ENCODE measurements at regions not wholly inside any gene's neighbourhood (a gene's known extent, or its start where the extent isn't known, plus 50 kb on each side); places are given as distances from the start of the nearest gene placed in this dataset.

DNA sequence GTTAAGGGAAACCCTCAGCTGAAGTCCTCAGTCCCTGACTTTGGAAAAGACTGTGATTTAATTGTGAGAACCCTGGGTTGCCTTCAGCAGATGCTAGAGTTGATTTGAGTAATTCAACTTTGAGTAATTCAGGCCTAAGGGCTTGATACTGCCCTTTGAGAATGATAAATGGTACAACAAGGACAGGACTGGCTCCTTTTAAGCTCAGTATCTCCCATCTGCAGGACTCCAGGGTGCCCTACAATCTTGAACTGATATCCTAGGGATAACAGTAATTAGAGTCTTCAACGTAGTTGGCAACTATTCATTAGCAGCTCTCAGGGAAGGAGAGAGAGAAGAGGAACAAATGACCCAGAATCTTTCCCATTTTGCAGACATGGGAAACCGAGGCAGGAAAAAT lies 186.4 kb downstream of the GATA3 start:
- DNase-seq (ENCODE audit: low read depth), result no peak
- TF ChIP-seq, protein P1, sequence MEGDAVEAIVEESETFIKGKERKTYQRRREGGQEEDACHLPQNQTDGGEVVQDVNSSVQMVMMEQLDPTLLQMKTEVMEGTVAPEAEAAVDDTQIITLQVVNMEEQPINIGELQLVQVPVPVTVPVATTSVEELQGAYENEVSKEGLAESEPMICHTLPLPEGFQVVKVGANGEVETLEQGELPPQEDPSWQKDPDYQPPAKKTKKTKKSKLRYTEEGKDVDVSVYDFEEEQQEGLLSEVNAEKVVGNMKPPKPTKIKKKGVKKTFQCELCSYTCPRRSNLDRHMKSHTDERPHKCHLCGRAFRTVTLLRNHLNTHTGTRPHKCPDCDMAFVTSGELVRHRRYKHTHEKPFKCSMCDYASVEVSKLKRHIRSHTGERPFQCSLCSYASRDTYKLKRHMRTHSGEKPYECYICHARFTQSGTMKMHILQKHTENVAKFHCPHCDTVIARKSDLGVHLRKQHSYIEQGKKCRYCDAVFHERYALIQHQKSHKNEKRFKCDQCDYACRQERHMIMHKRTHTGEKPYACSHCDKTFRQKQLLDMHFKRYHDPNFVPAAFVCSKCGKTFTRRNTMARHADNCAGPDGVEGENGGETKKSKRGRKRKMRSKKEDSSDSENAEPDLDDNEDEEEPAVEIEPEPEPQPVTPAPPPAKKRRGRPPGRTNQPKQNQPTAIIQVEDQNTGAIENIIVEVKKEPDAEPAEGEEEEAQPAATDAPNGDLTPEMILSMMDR (conservative IDR thresholded peaks at IDR 0.05; ENCODE audit: low read length), result no peak
- no peak overlapping the region for H3K4me3 ChIP-seq (ENCODE audit: low read length)

DNA sequence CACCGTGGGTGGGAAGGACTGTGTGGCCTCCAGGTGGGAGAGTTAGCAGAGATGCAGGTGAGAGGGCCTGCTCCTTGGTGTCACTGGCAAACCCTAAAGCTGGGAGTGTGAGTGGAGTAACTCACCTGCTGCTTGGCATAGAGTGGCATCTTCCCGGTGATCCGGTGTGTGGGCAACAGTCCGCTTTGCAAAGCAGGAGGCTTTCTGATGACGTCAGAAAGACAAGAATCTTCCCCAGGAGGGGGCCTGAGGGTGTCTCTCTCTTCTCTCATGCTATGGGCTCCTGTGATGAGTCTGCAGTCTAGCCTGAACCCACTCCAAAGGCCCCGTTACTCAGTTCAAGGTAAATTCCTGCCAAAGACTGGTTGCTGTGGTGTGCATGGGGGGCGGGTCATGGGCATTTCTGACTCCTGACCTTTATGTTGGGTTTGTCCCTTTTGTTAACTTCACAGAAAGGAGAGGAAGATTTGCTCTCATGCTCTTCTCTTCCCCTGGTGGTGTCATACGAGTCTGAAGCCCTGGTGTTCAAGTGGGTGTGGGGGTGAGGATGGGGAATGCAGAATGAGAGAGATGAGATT lies 187.9 kb downstream of the GATA3 start:
- no peak for DNase-seq (ENCODE audit: low read depth)
- TF ChIP-seq, protein P1 (conservative IDR thresholded peaks at IDR 0.05; ENCODE audit: low read length), result no peak
- H3K4me3 ChIP-seq (ENCODE audit: low read length), result no peak overlapping the region

DNA sequence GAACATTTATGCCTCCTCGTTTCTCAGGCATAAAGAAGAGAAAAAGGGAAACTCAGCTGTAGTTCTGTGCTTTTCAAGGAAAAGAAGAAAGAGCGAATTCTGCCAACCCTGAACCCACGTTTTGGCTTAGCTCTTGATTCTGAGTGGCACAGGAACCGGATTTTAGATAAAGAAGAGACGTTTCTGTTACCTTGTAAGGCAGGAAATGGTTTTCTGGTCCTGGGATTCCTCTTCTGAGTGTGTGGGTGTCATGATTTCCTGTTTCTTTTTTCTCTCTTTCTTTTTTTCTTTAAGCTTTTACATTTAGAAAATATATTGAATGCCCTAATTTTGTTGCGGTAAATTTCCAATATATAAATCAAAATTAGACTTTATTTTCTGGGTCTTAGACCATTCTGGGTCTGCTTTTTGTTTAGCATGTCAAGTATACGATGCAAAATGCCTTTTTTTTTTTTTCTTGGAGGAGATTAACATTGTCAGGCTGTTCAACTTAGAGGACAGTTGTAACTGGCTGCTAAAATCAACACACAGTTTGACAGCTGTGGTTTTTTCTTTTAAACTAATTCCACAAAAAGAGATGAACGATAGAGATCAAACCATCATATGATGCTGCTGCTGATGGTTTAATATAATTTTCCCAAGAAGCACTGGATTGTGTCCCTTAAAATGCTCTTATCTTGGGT lies 190.8 kb downstream of the GATA3 start:
- H3K4me3 ChIP-seq (ENCODE audit: low read length), result no peak overlapping the region

DNA sequence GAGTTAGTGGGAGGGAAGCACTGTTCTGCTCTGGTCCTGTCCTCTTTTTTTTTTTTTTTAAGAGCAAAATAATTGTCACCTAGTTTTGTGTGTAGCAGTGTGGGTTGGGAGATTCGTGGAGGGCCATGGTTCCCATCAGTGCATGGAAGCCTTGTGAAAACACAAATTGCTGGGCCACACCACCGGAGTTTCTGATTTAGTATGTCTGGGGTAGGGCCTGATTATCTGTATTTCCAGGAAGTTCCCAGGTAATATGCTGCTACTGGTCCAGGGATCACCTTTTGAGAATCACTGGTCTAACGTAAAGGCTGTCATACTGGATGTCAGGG lies 191.3 kb downstream of the GATA3 start:
- no peak overlapping the region for H3K4me3 ChIP-seq (ENCODE audit: low read length)
- no peak for DNase-seq (ENCODE audit: low read depth)
- TF ChIP-seq, protein P1 (conservative IDR thresholded peaks at IDR 0.05; ENCODE audit: low read length), result no peak

More for the DNA sequence above, 190.8 kb downstream of the GATA3 start:
- TF ChIP-seq, protein P1 (conservative IDR thresholded peaks at IDR 0.05; ENCODE audit: low read length), result no peak
- no peak for DNase-seq (ENCODE audit: low read depth)

DNA sequence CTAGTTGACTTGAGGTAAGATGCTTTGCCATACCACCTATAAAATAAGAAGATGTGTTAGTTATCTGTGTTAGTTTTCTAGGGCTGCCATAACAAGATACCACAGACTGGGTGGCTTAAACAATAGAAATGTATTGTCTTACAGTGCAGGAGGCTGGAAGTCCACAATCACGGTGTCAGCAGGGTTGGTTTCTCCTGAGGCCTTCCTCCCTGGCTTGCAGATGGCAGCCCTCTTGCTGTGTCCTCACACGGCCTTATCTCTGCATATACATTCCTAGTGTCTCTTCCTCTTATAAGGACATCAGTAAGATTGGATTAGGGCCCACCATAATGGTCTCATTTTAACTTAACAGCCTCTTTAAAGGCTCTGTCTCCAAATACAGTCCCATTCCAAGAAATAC lies 192.1 kb downstream of the GATA3 start:
- DNase-seq (ENCODE audit: low read depth), result no peak
- TF ChIP-seq, protein P1 (conservative IDR thresholded peaks at IDR 0.05; ENCODE audit: low read length), result no peak
- H3K4me3 ChIP-seq (ENCODE audit: low read length), result no peak overlapping the region

DNA sequence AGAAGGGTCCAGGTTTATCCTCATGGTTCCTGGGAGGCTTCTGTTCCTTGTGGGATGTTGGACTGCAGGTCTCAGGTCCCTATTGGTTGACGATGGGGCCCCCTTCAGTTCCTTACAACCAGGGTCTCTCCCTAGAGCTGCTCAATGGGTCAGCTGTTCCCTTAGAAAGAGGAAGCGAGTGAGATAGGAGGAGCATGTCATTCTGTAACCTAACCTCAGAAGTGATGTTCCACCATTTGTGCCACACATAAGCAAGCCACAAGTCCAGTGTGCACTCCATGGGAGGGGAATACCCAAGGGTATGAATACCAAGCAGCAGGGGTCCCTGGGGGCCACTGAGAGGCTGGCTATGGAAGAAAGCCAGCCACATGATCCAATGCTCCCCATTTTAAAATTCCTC lies 192.7 kb downstream of the GATA3 start:
- TF ChIP-seq, protein P1 (conservative IDR thresholded peaks at IDR 0.05; ENCODE audit: low read length), result no peak
- no peak overlapping the region for H3K4me3 ChIP-seq (ENCODE audit: low read length)
- DNase-seq (ENCODE audit: low read depth), result no peak

DNA sequence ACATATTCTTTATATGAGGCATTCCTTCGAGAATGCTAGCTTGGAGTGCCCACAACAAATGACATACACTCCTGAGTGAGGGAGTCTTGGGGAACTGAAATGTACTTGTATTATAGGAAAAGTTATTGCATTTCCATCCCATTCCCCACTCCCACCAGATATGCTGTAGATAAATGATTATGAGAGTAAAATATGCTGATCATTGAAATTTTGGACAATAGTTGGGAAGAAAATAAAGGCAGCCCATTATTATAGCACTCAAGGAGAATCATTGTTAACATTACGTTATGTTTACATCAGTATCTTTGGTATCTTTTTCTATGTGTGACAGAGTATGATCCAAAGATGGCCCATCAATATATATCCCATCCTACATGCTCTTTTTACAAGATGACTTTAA lies 194.4 kb downstream of the GATA3 start:
- no peak overlapping the region for H3K4me3 ChIP-seq (ENCODE audit: low read length)
- DNase-seq (ENCODE audit: low read depth), result no peak
- TF ChIP-seq, protein P1 (conservative IDR thresholded peaks at IDR 0.05; ENCODE audit: low read length), result no peak

Data from AG10803 (cell line).